GM12872 (cell line): ENCODE measurements at regions not wholly inside any gene's neighbourhood (a gene's known extent, or its start where the extent isn't known, plus 50 kb on each side); places are given as distances from the start of the nearest gene placed in this dataset.

ENCODE experiments used
- CTCF ChIP-seq: IDR thresholded peaks from 3 replicates; pipeline ENCODE4 v1.5.1; 2011; ENCODE audit warnings: low read depth, mild to moderate bottlenecking, low read length, moderate library complexity; ENCODE audit not compliant: insufficient read depth

GRCh38 chr14:42929806-42930480 lies 1323.3 kb downstream of the LRFN5 start:
- TF ChIP-seq CTCF, result no peak

- no peak for TF ChIP-seq CTCF
Measured at GRCh38 chr14:42927313-42927712, 1320.6 kb downstream of the LRFN5 start.

- no peak for TF ChIP-seq CTCF
Measured at GRCh38 chr14:42921901-42922300, 1315.2 kb downstream of the LRFN5 start.

- no peak for TF ChIP-seq CTCF
Measured at GRCh38 chr14:42918615-42919014, 1311.9 kb downstream of the LRFN5 start.

GRCh38 chr14:42911642-42912041 lies 1305.0 kb downstream of the LRFN5 start:
- TF ChIP-seq CTCF, result no peak

GRCh38 chr14:42909659-42910058 lies 1303.0 kb downstream of the LRFN5 start:
- TF ChIP-seq CTCF, result no peak

- no peak for TF ChIP-seq CTCF
Measured at GRCh38 chr14:42893183-42893582, 1286.5 kb downstream of the LRFN5 start.
